ENCODE measurements at regions not wholly inside any gene's neighbourhood (a gene's known extent, or its start where the extent isn't known, plus 50 kb on each side); places are given as distances from the start of the nearest gene placed in this dataset.

DNA sequence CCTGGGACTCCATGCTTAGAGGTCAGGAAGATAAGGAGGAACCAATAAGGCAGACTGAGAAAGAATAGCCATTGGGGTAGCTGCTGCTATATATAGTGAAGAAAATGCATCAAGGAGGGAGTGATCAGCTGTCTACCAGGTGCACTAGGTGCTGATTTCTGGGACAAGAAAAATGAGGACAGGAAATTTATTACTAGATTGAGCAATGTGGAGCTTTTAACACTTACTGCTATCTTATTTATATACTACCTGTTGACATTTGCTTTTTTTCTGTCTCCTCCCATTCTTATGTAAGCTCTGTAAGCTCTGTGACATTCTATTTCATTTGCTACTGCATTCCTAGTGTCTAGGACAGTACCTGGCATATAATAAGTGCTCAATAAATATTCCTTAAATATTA lies 53.7 kb upstream of the DHX40 start:
- TF ChIP-seq, protein P1, sequence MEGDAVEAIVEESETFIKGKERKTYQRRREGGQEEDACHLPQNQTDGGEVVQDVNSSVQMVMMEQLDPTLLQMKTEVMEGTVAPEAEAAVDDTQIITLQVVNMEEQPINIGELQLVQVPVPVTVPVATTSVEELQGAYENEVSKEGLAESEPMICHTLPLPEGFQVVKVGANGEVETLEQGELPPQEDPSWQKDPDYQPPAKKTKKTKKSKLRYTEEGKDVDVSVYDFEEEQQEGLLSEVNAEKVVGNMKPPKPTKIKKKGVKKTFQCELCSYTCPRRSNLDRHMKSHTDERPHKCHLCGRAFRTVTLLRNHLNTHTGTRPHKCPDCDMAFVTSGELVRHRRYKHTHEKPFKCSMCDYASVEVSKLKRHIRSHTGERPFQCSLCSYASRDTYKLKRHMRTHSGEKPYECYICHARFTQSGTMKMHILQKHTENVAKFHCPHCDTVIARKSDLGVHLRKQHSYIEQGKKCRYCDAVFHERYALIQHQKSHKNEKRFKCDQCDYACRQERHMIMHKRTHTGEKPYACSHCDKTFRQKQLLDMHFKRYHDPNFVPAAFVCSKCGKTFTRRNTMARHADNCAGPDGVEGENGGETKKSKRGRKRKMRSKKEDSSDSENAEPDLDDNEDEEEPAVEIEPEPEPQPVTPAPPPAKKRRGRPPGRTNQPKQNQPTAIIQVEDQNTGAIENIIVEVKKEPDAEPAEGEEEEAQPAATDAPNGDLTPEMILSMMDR (IDR thresholded peaks at IDR 0.05; ENCODE audit: insufficient read depth, missing control alignments), result no peak
- no peak for DNase-seq (ENCODE audit: insufficient read length, low spot score)
- no peak for FAIRE-seq

DNA sequence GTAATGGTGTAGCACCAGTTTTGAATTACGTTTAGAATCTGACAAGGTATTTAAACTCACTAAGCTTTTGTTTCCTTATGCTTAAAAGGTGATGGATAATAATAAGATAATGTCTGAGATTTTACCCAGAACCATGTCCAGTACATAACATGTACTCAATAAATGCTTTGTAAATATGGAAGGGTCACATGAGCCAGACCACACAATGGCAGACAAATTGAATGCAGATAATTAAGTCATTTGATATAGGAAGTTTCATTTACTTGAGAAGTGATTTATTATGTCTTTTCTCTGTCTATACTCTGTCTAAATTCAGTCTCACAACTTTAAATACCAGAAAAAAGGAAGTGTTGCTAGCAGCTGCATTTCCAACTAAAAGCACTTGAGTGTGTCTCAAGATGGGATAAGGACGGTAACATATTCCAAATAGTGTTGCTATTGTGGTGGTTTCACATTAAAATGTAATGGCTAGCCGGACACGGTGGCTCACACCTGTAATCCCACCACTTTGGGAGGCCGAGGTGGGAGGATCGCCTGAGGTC lies 52.5 kb upstream of the DHX40 start:
- DNase-seq (ENCODE audit: insufficient read length, low spot score) (no peak), FAIRE-seq (no peak)
- TF ChIP-seq, protein P1 (IDR thresholded peaks at IDR 0.05; ENCODE audit: insufficient read depth, missing control alignments), result no peak

- FAIRE-seq (peak; percentile 51), DNase-seq (ENCODE audit: insufficient read length, low spot score) (no peak)
- TF ChIP-seq, protein P1 (IDR thresholded peaks at IDR 0.05; ENCODE audit: insufficient read depth, missing control alignments), result no peak
Measured at GRCh38 chr17:59513934-59514841, 51.2 kb upstream of the DHX40 start.

Measured in D721Med (cell line).